ENCODE measurements at regions not wholly inside any gene's neighbourhood (a gene's known extent, or its start where the extent isn't known, plus 50 kb on each side); places are given as distances from the start of the nearest gene placed in this dataset.

- H3K4me3 ChIP-seq (ENCODE audit: low read length): no peak overlapping the region
- 0% methylated on average over 1 of the region's 3 CpGs for whole genome bisulfite sequencing (ENCODE audit: insufficient coverage, low lambda C conversion rate)
- no peaks in the 10 kb centered on the region for H3K27me3 ChIP-seq (ENCODE audit: control insufficient read depth, insufficient read depth, low read length)
- H3K27ac ChIP-seq (ENCODE audit: low read length): no peak overlapping the region
- H3K9me3 ChIP-seq (ENCODE audit: control insufficient read depth, low read depth, low read length): no peaks in the 10 kb centered on the region
- no peak for DNase-seq
- no peaks in the 10 kb centered on the region for H3K36me3 ChIP-seq (ENCODE audit: control insufficient read depth, insufficient read depth, low read length)
- H3K4me1 ChIP-seq (ENCODE audit: control insufficient read depth, insufficient read depth, low read length): no peaks in the 10 kb centered on the region
Measured at GRCh38 chr14:28142400-28143015, 624.1 kb upstream of the FOXG1 start.

GRCh38 chr14:28143316-28143715 is 623.3 kb upstream of the FOXG1 start:
- no peaks in the 10 kb centered on the region for H3K9me3 ChIP-seq (ENCODE audit: control insufficient read depth, low read depth, low read length)
- H3K27ac ChIP-seq (ENCODE audit: low read length): no peak overlapping the region
- no peaks in the 10 kb centered on the region for H3K27me3 ChIP-seq (ENCODE audit: control insufficient read depth, insufficient read depth, low read length)
- no peak overlapping the region for H3K4me3 ChIP-seq (ENCODE audit: low read length)
- WGBS (ENCODE audit: insufficient coverage, low lambda C conversion rate): 80% methylated on average over 1 of the region's 3 CpGs
- H3K4me1 ChIP-seq (ENCODE audit: control insufficient read depth, insufficient read depth, low read length): no peaks in the 10 kb centered on the region
- no peak for DNase-seq
- H3K36me3 ChIP-seq (ENCODE audit: control insufficient read depth, insufficient read depth, low read length): no peaks in the 10 kb centered on the region

- H3K4me3 ChIP-seq (ENCODE audit: low read length): no peak overlapping the region
- no peak overlapping the region for H3K27ac ChIP-seq (ENCODE audit: low read length)
- H3K27me3 ChIP-seq (ENCODE audit: control insufficient read depth, insufficient read depth, low read length): no peaks in the 10 kb centered on the region
- no peaks in the 10 kb centered on the region for H3K36me3 ChIP-seq (ENCODE audit: control insufficient read depth, insufficient read depth, low read length)
- H3K4me1 ChIP-seq (ENCODE audit: control insufficient read depth, insufficient read depth, low read length): no peaks in the 10 kb centered on the region
- 90% methylated on average over 3 of the region's 3 CpGs for WGBS (ENCODE audit: insufficient coverage, low lambda C conversion rate)
- no peak for DNase-seq
- H3K9me3 ChIP-seq (ENCODE audit: control insufficient read depth, low read depth, low read length): no peaks in the 10 kb centered on the region
Measured at GRCh38 chr14:28151926-28152325, 614.7 kb upstream of the FOXG1 start.

- Histone ChIP-seq H3K4me1 (ENCODE audit: control insufficient read depth, insufficient read depth, low read length) (no peaks in the 10 kb centered on the region), H3K27me3 (ENCODE audit: control insufficient read depth, insufficient read depth, low read length) (no peaks in the 10 kb centered on the region), H3K4me3 (ENCODE audit: low read length) (no peak overlapping the region), H3K27ac (ENCODE audit: low read length) (no peak overlapping the region), H3K9me3 (ENCODE audit: control insufficient read depth, low read depth, low read length) (no peaks in the 10 kb centered on the region), H3K36me3 (ENCODE audit: control insufficient read depth, insufficient read depth, low read length) (no peaks in the 10 kb centered on the region)
- whole genome bisulfite sequencing (ENCODE audit: insufficient coverage, low lambda C conversion rate): no CpG with 5 or more reads among the region's 4 CpGs
- no peak for DNase-seq
Measured at GRCh38 chr14:28152453-28153044, 614.0 kb upstream of the FOXG1 start.

- 0% methylated on average over 1 of the region's 14 CpGs for WGBS (ENCODE audit: insufficient coverage, low lambda C conversion rate)
- H3K36me3 ChIP-seq (ENCODE audit: control insufficient read depth, insufficient read depth, low read length): no peaks in the 10 kb centered on the region
- no peaks in the 10 kb centered on the region for H3K9me3 ChIP-seq (ENCODE audit: control insufficient read depth, low read depth, low read length)
- no peaks in the 10 kb centered on the region for H3K4me1 ChIP-seq (ENCODE audit: control insufficient read depth, insufficient read depth, low read length)
- H3K27me3 ChIP-seq (ENCODE audit: control insufficient read depth, insufficient read depth, low read length): no peaks in the 10 kb centered on the region
- no peak overlapping the region for H3K27ac ChIP-seq (ENCODE audit: low read length)
- no peak overlapping the region for H3K4me3 ChIP-seq (ENCODE audit: low read length)
- no peak for DNase-seq
Measured at GRCh38 chr14:28157289-28157869, 609.2 kb upstream of the FOXG1 start.

GRCh38 chr14:28157887-28158791 is 608.4 kb upstream of the FOXG1 start:
- no peak overlapping the region for H3K27ac ChIP-seq (ENCODE audit: low read length)
- no peak overlapping the region for H3K4me3 ChIP-seq (ENCODE audit: low read length)
- H3K27me3 ChIP-seq (ENCODE audit: control insufficient read depth, insufficient read depth, low read length): no peaks in the 10 kb centered on the region
- no peaks in the 10 kb centered on the region for H3K4me1 ChIP-seq (ENCODE audit: control insufficient read depth, insufficient read depth, low read length)
- WGBS (ENCODE audit: insufficient coverage, low lambda C conversion rate): no CpG with 5 or more reads among the region's 26 CpGs
- no peaks in the 10 kb centered on the region for H3K9me3 ChIP-seq (ENCODE audit: control insufficient read depth, low read depth, low read length)
- no peaks in the 10 kb centered on the region for H3K36me3 ChIP-seq (ENCODE audit: control insufficient read depth, insufficient read depth, low read length)
- no peak for DNase-seq

GRCh38 chr14:28161040-28161439 is 605.5 kb upstream of the FOXG1 start:
- no peak overlapping the region for H3K27ac ChIP-seq (ENCODE audit: low read length)
- DNase-seq: no peak
- no peaks in the 10 kb centered on the region for H3K9me3 ChIP-seq (ENCODE audit: control insufficient read depth, low read depth, low read length)
- H3K4me3 ChIP-seq (ENCODE audit: low read length): no peak overlapping the region
- 40% methylated on average over 1 of the region's 2 CpGs for WGBS (ENCODE audit: insufficient coverage, low lambda C conversion rate)
- no peaks in the 10 kb centered on the region for H3K36me3 ChIP-seq (ENCODE audit: control insufficient read depth, insufficient read depth, low read length)
- H3K27me3 ChIP-seq (ENCODE audit: control insufficient read depth, insufficient read depth, low read length): no peaks in the 10 kb centered on the region
- no peaks in the 10 kb centered on the region for H3K4me1 ChIP-seq (ENCODE audit: control insufficient read depth, insufficient read depth, low read length)

GRCh38 chr14:28163233-28163632 is 603.4 kb upstream of the FOXG1 start:
- DNase-seq: no peak
- H3K9me3 ChIP-seq (ENCODE audit: control insufficient read depth, low read depth, low read length): no peaks in the 10 kb centered on the region
- no peaks in the 10 kb centered on the region for H3K4me1 ChIP-seq (ENCODE audit: control insufficient read depth, insufficient read depth, low read length)
- no peaks in the 10 kb centered on the region for H3K36me3 ChIP-seq (ENCODE audit: control insufficient read depth, insufficient read depth, low read length)
- H3K4me3 ChIP-seq (ENCODE audit: low read length): no peak overlapping the region
- H3K27ac ChIP-seq (ENCODE audit: low read length): no peak overlapping the region
- no peaks in the 10 kb centered on the region for H3K27me3 ChIP-seq (ENCODE audit: control insufficient read depth, insufficient read depth, low read length)
- 40% methylated on average over 1 of the region's 2 CpGs for WGBS (ENCODE audit: insufficient coverage, low lambda C conversion rate)

- Histone ChIP-seq H3K27ac (ENCODE audit: low read length) (no peak overlapping the region), H3K9me3 (ENCODE audit: control insufficient read depth, low read depth, low read length) (no peaks in the 10 kb centered on the region), H3K4me3 (ENCODE audit: low read length) (no peak overlapping the region), H3K36me3 (ENCODE audit: control insufficient read depth, insufficient read depth, low read length) (no peaks in the 10 kb centered on the region), H3K27me3 (ENCODE audit: control insufficient read depth, insufficient read depth, low read length) (no peaks in the 10 kb centered on the region), H3K4me1 (ENCODE audit: control insufficient read depth, insufficient read depth, low read length) (no peaks in the 10 kb centered on the region)
- 100% methylated on average over 1 of the region's 2 CpGs for WGBS (ENCODE audit: insufficient coverage, low lambda C conversion rate)
- no peak for DNase-seq
Measured at GRCh38 chr14:28163897-28164296, 602.7 kb upstream of the FOXG1 start.

All from large intestine (tissue), 3 donors.